Keratinocyte (primary cell): ENCODE measurements at regions not wholly inside any gene's neighbourhood (a gene's known extent, or its start where the extent isn't known, plus 50 kb on each side); places are given as distances from the start of the nearest gene placed in this dataset.

Source experiments
- DNase-seq: peaks from one replicate; pipeline ENCODE4 v3.0.0-alpha.2; 2011; ENCODE audit warnings: low read depth, missing footprints, low spot score
- FAIRE-seq: peaks from 2 replicates; lab custom pipeline; 2011; peaks lifted over from hg19 to GRCh38; lab: Jason Lieb, UNC
- H2AFZ ChIP-seq: 2 replicates; pipeline ENCODE4 v1.6.0; 2012; ENCODE audit warnings: low read length, control low read depth, inconsistent platforms; ENCODE audit not compliant: control insufficient read depth
- H3K27ac ChIP-seq: 2 replicates; pipeline ENCODE4 v1.5.1; 2011; ENCODE audit warnings: low read length; ENCODE audit not compliant: control insufficient read depth, insufficient read depth
- H3K27me3 ChIP-seq: 3 replicates; pipeline ENCODE4 v1.6.0; 2011; ENCODE audit warnings: low read length; ENCODE audit not compliant: control insufficient read depth, insufficient read depth; ENCODE audit errors: extremely low read depth
- H3K36me3 ChIP-seq, 2 experiments: 2 replicates in 1 of 2; 3 replicates in 1 of 2; pipeline ENCODE4 v1.5.1; 2011; ENCODE audit warnings: low read length in 2 of 2, mild to moderate bottlenecking in 1 of 2; ENCODE audit not compliant: control insufficient read depth in 2 of 2, insufficient read depth in 2 of 2; ENCODE audit errors: extremely low read depth in 1 of 2
- H3K4me1 ChIP-seq: 3 replicates; pipeline ENCODE4 v1.5.1; 2011; ENCODE audit warnings: low read length; ENCODE audit not compliant: control insufficient read depth, insufficient read depth; ENCODE audit errors: extremely low read depth
- H3K4me2 ChIP-seq: 3 replicates; pipeline ENCODE4 v1.6.0; 2011; ENCODE audit warnings: low read depth, low read length; ENCODE audit not compliant: control insufficient read depth, insufficient read depth; ENCODE audit errors: extremely low read depth
- H3K4me3 ChIP-seq, 3 experiments: fragments of 200-600 bp in 1 of 3; sonication (generic) in 1 of 3; 2 replicates in 2 of 3; 3 replicates in 1 of 3; pipeline ENCODE4 v1.5.1; 2011 to 2016; ENCODE audit warnings: low read length in 3 of 3, mild to moderate bottlenecking in 3 of 3, control low read depth in 2 of 3, inconsistent platforms in 1 of 3, low read depth in 1 of 3, mixed read lengths in 1 of 3, mixed run types in 1 of 3, moderate library complexity in 1 of 3; ENCODE audit not compliant: control insufficient read depth in 2 of 3, insufficient read depth in 2 of 3; ENCODE audit errors: extremely low read depth in 1 of 3
- H3K79me2 ChIP-seq: 2 replicates; pipeline ENCODE4 v1.6.0; 2012; ENCODE audit warnings: low read length; ENCODE audit not compliant: control insufficient read depth, insufficient read depth
- H3K9ac ChIP-seq: 3 replicates; pipeline ENCODE4 v1.6.0; 2011; ENCODE audit warnings: low read length; ENCODE audit not compliant: control insufficient read depth, insufficient read depth; ENCODE audit errors: extremely low read depth
- H3K9me1 ChIP-seq: 3 replicates; pipeline ENCODE4 v1.6.0; 2011; ENCODE audit warnings: low read length; ENCODE audit not compliant: control insufficient read depth, insufficient read depth; ENCODE audit errors: extremely low read depth
- H3K9me3 ChIP-seq: 2 replicates; pipeline ENCODE4 v1.5.1; 2012; ENCODE audit warnings: low read depth, low read length; ENCODE audit not compliant: control insufficient read depth
- H4K20me1 ChIP-seq: 3 replicates; pipeline ENCODE4 v1.6.0; 2011; ENCODE audit warnings: low read length; ENCODE audit not compliant: control insufficient read depth, insufficient read depth; ENCODE audit errors: extremely low read depth
- EZH2 ChIP-seq: IDR thresholded peaks from one replicate; pipeline ENCODE4 v1.6.1; 2012; ENCODE audit warnings: inconsistent platforms, mild to moderate bottlenecking, low read length, moderate library complexity
- dilution Hi-C: fragments of 300-500 bp; cut with MboI; formaldehyde crosslinking; loops from one replicate; pipeline ENCODE4 v1.7.0; 2020; ENCODE audit warnings: low sequenced_read_pairs; ENCODE audit not compliant: extremely low pct_ligation_motif_present
- TF ChIP-seq, protein P1 (sequence below), 3 experiments: IDR thresholded peaks in 1 of 3; conservative IDR thresholded peaks in 1 of 3; optimal IDR thresholded peaks in 1 of 3; 2 replicates in 2 of 3; 3 replicates in 1 of 3; pipeline versions ENCODE3 to v1.5.1; 2011; ENCODE audit warnings: low read length in 3 of 3, mild to moderate bottlenecking in 3 of 3, moderate library complexity in 2 of 3, control low read depth in 1 of 3, inconsistent platforms in 1 of 3; ENCODE audit not compliant: insufficient read depth in 2 of 3; ENCODE audit errors: extremely low read depth in 1 of 3

DNA sequence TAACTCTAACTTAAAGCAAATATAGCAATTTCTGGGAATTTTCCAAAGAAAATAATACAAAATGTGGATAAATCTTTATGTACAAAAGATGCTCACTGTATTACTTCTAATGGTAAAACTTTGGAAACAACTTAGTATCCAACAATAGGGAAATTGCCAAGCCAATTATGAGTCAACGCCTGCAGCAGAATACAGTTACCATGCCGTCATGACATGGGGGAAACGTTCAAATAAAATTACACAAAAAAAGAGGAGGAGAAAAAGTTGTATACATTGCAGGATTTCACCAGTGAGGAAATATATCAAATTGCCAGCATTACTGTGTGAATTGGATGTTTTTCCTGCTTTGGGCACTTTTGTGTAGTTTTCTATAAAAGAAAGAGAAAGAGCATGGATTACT, 469.6 kb downstream of the SOX9 start:
- Histone ChIP-seq H3K4me1 (peaks cover 36% of the 10 kb centered on the region), H4K20me1 (no peaks in the 10 kb centered on the region)
- no peak for DNase-seq

DNA sequence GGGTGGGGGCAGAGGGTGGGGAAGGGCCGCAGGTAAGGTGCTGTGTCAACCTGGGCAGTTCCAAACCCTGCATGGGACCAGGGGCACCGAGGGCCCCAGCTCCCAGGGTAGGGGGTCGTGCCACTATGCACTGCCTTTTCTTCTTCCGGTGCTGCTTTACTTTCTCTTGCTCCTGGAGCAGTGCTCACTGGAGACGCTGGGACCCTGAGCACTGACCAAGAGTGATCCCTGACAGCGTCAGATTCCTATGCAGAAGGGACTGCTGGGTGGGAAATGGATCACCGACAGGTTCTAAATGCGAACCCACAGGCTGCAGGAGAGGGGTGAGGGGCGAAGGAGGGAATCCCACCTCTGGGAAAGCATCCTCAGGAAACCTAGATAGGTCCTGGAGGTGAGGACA, 470.1 kb downstream of the SOX9 start:
- Histone ChIP-seq H3K27ac (peak overlapping the region; percentile 97), H3K4me1 (peaks cover 32% of the 10 kb centered on the region), H3K4me3 (peak overlapping the region; percentile 81 to 91 (median 86)), H4K20me1 (no peaks in the 10 kb centered on the region), H3K4me2 (peak overlapping the region; percentile 79), H3K9me3 (no peaks in the 10 kb centered on the region), H2AFZ (no peak overlapping the region), H3K36me3 (no peaks in the 10 kb centered on the region), H3K9ac (peak overlapping the region; percentile 82), H3K9me1 (no peaks in the 10 kb centered on the region), H3K79me2 (peaks cover 60% of the 10 kb centered on the region), H3K27me3 (no peaks in the 10 kb centered on the region)
- dilution Hi-C loops = no loop called here
- DNase-seq (no peak), FAIRE-seq (no peak)
- TF ChIP-seq, protein P1, sequence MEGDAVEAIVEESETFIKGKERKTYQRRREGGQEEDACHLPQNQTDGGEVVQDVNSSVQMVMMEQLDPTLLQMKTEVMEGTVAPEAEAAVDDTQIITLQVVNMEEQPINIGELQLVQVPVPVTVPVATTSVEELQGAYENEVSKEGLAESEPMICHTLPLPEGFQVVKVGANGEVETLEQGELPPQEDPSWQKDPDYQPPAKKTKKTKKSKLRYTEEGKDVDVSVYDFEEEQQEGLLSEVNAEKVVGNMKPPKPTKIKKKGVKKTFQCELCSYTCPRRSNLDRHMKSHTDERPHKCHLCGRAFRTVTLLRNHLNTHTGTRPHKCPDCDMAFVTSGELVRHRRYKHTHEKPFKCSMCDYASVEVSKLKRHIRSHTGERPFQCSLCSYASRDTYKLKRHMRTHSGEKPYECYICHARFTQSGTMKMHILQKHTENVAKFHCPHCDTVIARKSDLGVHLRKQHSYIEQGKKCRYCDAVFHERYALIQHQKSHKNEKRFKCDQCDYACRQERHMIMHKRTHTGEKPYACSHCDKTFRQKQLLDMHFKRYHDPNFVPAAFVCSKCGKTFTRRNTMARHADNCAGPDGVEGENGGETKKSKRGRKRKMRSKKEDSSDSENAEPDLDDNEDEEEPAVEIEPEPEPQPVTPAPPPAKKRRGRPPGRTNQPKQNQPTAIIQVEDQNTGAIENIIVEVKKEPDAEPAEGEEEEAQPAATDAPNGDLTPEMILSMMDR (optimal IDR thresholded peaks at IDR 0.05 in 1 of 3, IDR thresholded peaks at IDR 0.05 in 1 of 3, conservative IDR thresholded peaks at IDR 0.05 in 1 of 3; ENCODE audit: extremely low read depth in 1 of 3, insufficient read depth in 2 of 3, low read length in 3 of 3) = no peak
- TF ChIP-seq EZH2 = no peak

More for the DNA sequence above, 469.6 kb downstream of the SOX9 start:
- Histone ChIP-seq H3K27me3 (no peaks in the 10 kb centered on the region), H3K4me3 (peak overlapping the region; percentile 81 to 91 (median 86)), H3K27ac (peak overlapping the region; percentile 97), H3K9ac (peak overlapping the region; percentile 82), H2AFZ (no peak overlapping the region), H3K4me2 (peak overlapping the region; percentile 79), H3K79me2 (peaks cover 65% of the 10 kb centered on the region), H3K9me3 (no peaks in the 10 kb centered on the region), H3K36me3 (no peaks in the 10 kb centered on the region), H3K9me1 (no peaks in the 10 kb centered on the region)
- TF ChIP-seq, protein P1 (optimal IDR thresholded peaks at IDR 0.05 in 1 of 3, IDR thresholded peaks at IDR 0.05 in 1 of 3, conservative IDR thresholded peaks at IDR 0.05 in 1 of 3; ENCODE audit: extremely low read depth in 1 of 3, insufficient read depth in 2 of 3, low read length in 3 of 3) = no peak
- TF ChIP-seq EZH2 = no peak
- peak; percentile 58 for FAIRE-seq
- dilution Hi-C loops = no loop called here
